GM19467 (cell line): ENCODE measurements at regions not wholly inside any gene's neighbourhood (a gene's known extent, or its start where the extent isn't known, plus 50 kb on each side); places are given as distances from the start of the nearest gene placed in this dataset.
"Not testable (repeated sequence)": the region's sequence is repeated elsewhere in the genome, so short reads cannot be mapped to it uniquely, and the experiment has no call there.

Experiments
- ATAC-seq: cut with Tn5 transposase; IDR thresholded peaks from one replicate; pipeline ENCODE4 v1.9.1; 2021; ENCODE audit warnings: mild to moderate bottlenecking, moderate library complexity; ENCODE audit not compliant: unreplicated experiment

- no peak for ATAC-seq
These were observed 51.1 kb upstream of the NUDT6 start for GRCh38 chr4:122973465-122973864.

GRCh38 chr4:122976111-122976510 is 53.7 kb upstream of the NUDT6 start:
- ATAC-seq = no peak

GRCh38 chr4:122977103-122977502 is 54.7 kb upstream of the NUDT6 start:
- ATAC-seq = no peak

- no peak for ATAC-seq
These were observed 55.7 kb upstream of the NUDT6 start for GRCh38 chr4:122978109-122978508.

GRCh38 chr4:122978789-122979188 is 56.4 kb upstream of the NUDT6 start:
- ATAC-seq = no peak

GRCh38 chr4:122980860-122981259 is 58.5 kb upstream of the NUDT6 start:
- ATAC-seq = no peak

GRCh38 chr4:122988696-122989095 is 66.3 kb upstream of the NUDT6 start:
- no peak for ATAC-seq

- ATAC-seq = no peak
These were observed 68.5 kb upstream of the NUDT6 start for GRCh38 chr4:122990891-122991290.

GRCh38 chr4:122992057-122992456 is 69.7 kb upstream of the NUDT6 start:
- no peak for ATAC-seq

- no peak for ATAC-seq
These were observed 70.2 kb upstream of the NUDT6 start for GRCh38 chr4:122992641-122993040.

- ATAC-seq = no peak
These were observed 74.0 kb upstream of the NUDT6 start for GRCh38 chr4:122996350-122996749.

- ATAC-seq = no peak
These were observed 75.2 kb upstream of the NUDT6 start for GRCh38 chr4:122997463-122998101.

- ATAC-seq = not testable (repeated sequence)
These were observed 81.7 kb upstream of the NUDT6 start for GRCh38 chr4:123004079-123004478.

GRCh38 chr4:123005126-123005525 is 82.7 kb upstream of the NUDT6 start:
- not testable (repeated sequence) for ATAC-seq

GRCh38 chr4:123007679-123008078 is 85.3 kb upstream of the NUDT6 start:
- no peak for ATAC-seq

- not testable (repeated sequence) for ATAC-seq
These were observed 90.0 kb upstream of the NUDT6 start for GRCh38 chr4:123012416-123012815.

GRCh38 chr4:123014038-123014437 is 91.6 kb upstream of the NUDT6 start:
- no peak for ATAC-seq

- no peak for ATAC-seq
These were observed 94.7 kb upstream of the NUDT6 start for GRCh38 chr4:123017078-123017477.

- no peak for ATAC-seq
These were observed 95.4 kb upstream of the NUDT6 start for GRCh38 chr4:123017636-123018395.

- ATAC-seq = no peak
These were observed 96.0 kb upstream of the NUDT6 start for GRCh38 chr4:123018396-123018775.

GRCh38 chr4:123020285-123020684 is 97.9 kb upstream of the NUDT6 start:
- no peak for ATAC-seq

- ATAC-seq = no peak
These were observed 101.2 kb upstream of the NUDT6 start for GRCh38 chr4:123023647-123024046.

- no peak for ATAC-seq
These were observed 102.3 kb upstream of the NUDT6 start for GRCh38 chr4:123024710-123025109.
